Tibial nerve (tissue), 4 donors: ENCODE measurements at regions not wholly inside any gene's neighbourhood (a gene's known extent, or its start where the extent isn't known, plus 50 kb on each side); places are given as distances from the start of the nearest gene placed in this dataset.

Experiments
- CTCF ChIP-seq, 5 experiments: fragments of 200-600 bp in 3 of 5; fragments of 450-650 bp in 2 of 5; sonication (generic) in 3 of 5; IDR thresholded peaks; one replicate each; pipeline ENCODE4 v1.5.1; 2016 to 2019; ENCODE audit warnings: antibody characterized with exemption in 5 of 5, mild to moderate bottlenecking in 3 of 5, moderate library complexity in 2 of 5
- EP300 ChIP-seq, 2 donors: sonication (generic); formaldehyde crosslinking; IDR thresholded peaks; one replicate each; pipeline ENCODE4 v1.6.1; 2017; ENCODE audit warnings: antibody characterized with exemption in 2 of 2, mild to moderate bottlenecking in 1 of 2
- POLR2A ChIP-seq, 2 donors: fragments of 450-650 bp; IDR thresholded peaks; one replicate each; pipeline ENCODE4 v1.6.1; 2017; ENCODE audit warnings: antibody characterized with exemption in 2 of 2, mild to moderate bottlenecking in 2 of 2, moderate library complexity in 2 of 2

- TF ChIP-seq CTCF (IDR thresholded peaks at IDR 0.05) (no peak), POLR2A (IDR thresholded peaks at IDR 0.05) (no peak), EP300 (IDR thresholded peaks at IDR 0.05) (no peak)
These were observed 1011.2 kb upstream of the CITED2 start for GRCh38 chr6:140385679-140386078.
